Urothelium cell line (cell line): ENCODE measurements at regions not wholly inside any gene's neighbourhood (a gene's known extent, or its start where the extent isn't known, plus 50 kb on each side); places are given as distances from the start of the nearest gene placed in this dataset.

ENCODE experiments used
- DNase-seq: peaks from one replicate; pipeline ENCODE4 v3.0.0; 2011; ENCODE audit warnings: low spot score, mixed read lengths
- FAIRE-seq: peaks from 2 replicates; lab custom pipeline; 2011; peaks lifted over from hg19 to GRCh38; lab: Jason Lieb, UNC

- no peak for DNase-seq
- FAIRE-seq = no peak
These were observed 445.0 kb upstream of the GOLIM4 start for GRCh38 chr3:168540726-168541125.

- no peak for FAIRE-seq
- DNase-seq = no peak
These were observed 444.2 kb upstream of the GOLIM4 start for GRCh38 chr3:168539909-168540308.

DNA sequence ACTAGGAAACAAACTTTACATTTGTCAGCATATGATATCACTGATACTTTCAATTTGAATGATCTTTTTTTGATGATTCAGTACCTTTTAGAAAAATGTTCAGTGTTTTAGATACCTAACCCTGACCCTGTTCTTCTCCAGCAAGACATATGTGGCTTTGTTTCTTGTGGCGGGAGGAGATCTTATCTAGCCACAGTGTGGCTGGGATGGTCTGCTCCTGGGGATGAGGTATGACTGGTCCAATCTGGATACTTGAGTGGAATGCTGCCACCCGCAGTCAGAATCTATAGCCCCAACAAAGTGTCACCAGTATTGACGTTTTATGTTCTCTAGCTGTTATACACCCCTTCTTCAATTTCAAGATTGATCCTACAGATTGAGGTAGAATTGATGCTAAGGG, 439.0 kb upstream of the GOLIM4 start:
- peak; percentile 2 for DNase-seq
- no peak for FAIRE-seq

DNA sequence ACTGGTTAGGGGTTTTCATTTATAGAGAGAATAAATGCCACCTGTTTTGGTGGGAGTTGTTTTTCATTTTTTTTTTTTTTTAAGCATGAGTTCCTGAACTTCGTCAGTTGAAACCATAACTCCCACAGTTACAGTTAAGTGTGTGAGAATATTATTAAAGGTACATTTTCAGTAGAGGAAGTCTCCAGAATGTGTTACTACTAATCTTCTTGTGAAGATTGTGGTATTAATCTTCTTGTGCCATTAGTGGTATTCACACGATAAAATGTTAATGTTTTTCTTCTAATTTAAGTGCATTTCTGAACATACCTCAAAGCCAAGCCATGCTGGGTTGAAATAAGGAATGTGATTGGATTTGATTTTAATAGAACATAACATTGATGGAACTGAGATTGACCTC, 437.9 kb upstream of the GOLIM4 start:
- DNase-seq (no peak), FAIRE-seq (no peak)

GRCh38 chr3:168532135-168532534, 436.4 kb upstream of the GOLIM4 start:
- FAIRE-seq (no peak), DNase-seq (no peak)

DNA sequence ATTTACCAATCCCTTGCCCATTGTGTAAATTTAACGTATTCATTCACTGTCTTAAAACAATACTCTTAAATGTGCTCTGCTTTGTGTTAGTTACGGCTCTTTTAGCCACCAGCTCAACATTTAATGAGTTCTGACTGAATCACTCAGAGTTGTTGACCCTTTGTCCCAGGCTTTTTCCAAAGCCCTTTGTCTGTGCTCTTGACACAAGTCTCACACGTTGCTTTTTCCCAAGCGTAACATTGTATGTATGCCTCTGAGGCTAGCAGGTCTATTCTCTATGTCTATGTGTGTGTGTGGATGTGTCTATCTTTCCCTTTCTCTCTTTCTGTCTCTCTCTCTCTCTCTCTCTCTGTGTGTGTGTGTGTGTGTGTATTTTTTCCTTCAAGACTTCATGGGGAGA, 435.4 kb upstream of the GOLIM4 start:
- no peak for DNase-seq
- FAIRE-seq = no peak

- DNase-seq (no peak), FAIRE-seq (no peak)
These were observed 428.4 kb upstream of the GOLIM4 start for GRCh38 chr3:168524129-168524528.

DNA sequence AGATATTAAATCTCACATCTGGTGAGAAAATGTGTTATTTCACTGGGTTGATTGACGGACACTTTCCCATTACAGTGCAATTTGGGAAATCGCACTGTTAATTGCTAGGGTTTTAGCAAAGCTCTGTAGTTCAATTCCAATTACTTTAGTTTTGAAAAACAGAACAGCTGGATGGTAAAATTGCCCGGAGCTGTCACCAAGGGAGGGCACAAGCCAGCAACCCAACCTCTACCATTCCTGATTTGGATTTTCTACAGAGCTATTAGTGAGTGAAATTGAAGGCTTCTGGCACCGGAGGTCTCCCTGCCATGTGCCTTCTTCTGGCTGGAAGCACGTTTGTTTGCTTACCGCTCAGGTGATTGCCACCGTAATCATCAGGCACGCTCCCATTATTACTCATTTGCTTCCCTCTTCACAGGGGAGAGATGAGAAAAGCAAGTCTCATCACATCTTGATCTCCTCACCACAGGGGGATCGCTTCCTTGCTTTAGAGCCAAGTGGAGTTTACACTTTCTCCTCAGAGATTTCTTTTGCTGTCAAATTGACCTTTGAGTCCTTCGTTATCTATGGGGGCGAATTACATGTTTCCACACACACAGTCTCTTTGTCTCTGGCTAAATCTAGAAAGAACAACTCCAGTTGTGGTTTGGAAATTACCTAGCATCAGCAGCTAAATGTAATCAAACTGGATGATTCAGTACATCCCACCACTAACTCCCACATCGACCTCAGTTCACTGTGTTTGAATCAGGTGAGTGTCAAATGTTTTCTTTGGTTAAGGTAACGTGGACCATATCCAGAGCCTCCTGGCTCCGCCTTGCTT, 421.7 kb upstream of the GOLIM4 start:
- no peak for FAIRE-seq
- no peak for DNase-seq

- no peak for DNase-seq
- no peak for FAIRE-seq
These were observed 418.5 kb upstream of the GOLIM4 start for GRCh38 chr3:168514252-168514651.

DNA sequence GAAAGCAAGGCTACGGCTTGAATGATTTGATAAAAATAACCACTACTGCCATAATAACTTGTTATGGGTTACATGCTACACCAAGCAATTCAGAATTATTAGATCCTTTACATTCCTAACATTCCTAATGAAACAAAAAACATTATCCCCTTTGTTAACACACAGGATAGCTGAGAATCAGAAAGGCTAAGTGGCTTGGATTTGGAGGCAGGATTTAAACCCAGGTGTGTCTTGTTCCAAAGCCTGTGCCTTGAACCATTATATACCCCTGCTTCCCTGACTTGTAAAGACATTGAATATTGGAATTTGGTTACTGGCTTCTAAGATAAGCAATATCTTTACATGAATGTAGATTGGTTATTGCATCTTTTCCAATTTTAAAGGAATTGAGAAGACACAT, 417.1 kb upstream of the GOLIM4 start:
- FAIRE-seq (no peak), DNase-seq (no peak)

GRCh38 chr3:168511428-168512014, 415.8 kb upstream of the GOLIM4 start:
- DNase-seq = peak; percentile 3
- no peak for FAIRE-seq

- DNase-seq (no peak), FAIRE-seq (no peak)
These were observed 410.9 kb upstream of the GOLIM4 start for GRCh38 chr3:168506589-168506988.

DNA sequence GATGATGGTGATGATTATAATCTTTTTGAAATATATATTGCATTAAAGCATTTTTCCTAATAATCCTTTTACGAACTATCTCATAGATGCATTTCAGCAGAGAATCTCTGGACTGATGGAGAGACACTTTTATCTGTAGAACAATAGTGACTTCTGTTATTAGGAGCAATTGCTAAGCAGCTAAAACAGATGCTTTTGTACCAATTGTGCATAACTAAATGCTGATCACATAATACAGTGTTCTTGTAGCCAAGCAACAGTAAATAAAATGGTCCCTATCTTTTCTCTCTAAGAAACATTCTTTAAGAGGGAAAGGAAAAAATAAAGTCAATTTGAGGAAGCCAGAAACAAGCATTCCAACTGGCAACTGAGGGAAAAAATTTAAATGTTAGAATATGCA, 405.8 kb upstream of the GOLIM4 start:
- DNase-seq (no peak), FAIRE-seq (no peak)

- FAIRE-seq (no peak), DNase-seq (no peak)
These were observed 402.5 kb upstream of the GOLIM4 start for GRCh38 chr3:168498194-168498593.

DNA sequence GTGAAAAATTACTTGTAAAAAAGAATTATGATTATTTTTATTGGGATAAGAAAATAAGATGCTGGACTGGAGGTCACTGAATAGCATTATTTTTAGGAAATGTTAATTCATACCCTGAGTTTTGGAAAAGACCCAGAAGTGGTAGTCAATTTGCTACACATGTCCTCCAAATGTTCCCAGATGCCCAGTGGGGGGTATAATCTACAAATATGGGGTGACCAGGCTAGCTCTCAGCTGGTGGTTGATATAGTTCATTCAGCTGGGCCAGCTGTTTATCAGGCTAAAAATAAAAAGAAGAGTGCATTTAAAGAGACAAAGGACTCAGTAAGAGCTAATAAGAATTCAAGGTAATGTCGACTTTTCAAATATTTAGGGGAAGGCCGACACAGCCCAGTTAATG, 402.0 kb upstream of the GOLIM4 start:
- FAIRE-seq (no peak), DNase-seq (no peak)

DNA sequence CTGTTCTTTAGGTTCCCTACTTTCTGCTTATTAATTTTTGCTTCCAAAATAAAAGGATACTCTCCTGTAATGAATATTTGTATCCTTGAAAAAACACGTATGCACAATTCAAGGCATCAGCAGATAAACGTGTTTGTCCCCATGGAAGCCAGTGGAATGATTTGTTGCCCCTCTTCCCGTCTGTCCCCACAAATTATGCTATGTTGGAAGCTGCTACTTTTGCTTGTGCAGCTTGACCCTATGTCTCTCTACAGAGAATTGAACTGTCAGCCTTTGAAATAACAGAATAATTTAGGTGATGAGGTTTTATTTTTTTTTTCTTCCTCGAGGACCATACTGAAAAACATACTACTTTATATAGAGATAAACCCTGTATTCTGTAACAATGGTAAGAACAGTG, 401.5 kb upstream of the GOLIM4 start:
- FAIRE-seq = no peak
- no peak for DNase-seq

- DNase-seq (no peak), FAIRE-seq (no peak)
These were observed 400.2 kb upstream of the GOLIM4 start for GRCh38 chr3:168495932-168496331.

DNA sequence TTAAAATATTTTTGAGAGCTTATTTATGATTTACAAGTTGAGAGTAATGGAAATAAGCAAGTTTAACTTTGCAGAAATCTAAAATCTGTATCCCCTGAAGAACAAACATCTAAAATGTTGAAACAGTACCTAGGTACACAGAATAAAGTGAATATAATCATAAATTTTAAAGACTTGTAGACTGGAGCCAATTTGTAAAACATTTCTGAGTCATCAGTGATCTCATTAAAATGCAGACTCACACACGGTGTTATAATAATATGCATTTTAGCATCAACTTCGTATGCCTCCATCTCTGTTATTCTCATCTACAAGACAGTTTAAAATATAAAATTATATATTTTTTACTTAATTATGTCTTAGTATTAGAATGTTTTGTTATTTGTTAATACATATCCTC, 399.5 kb upstream of the GOLIM4 start:
- DNase-seq = no peak
- FAIRE-seq = no peak

DNA sequence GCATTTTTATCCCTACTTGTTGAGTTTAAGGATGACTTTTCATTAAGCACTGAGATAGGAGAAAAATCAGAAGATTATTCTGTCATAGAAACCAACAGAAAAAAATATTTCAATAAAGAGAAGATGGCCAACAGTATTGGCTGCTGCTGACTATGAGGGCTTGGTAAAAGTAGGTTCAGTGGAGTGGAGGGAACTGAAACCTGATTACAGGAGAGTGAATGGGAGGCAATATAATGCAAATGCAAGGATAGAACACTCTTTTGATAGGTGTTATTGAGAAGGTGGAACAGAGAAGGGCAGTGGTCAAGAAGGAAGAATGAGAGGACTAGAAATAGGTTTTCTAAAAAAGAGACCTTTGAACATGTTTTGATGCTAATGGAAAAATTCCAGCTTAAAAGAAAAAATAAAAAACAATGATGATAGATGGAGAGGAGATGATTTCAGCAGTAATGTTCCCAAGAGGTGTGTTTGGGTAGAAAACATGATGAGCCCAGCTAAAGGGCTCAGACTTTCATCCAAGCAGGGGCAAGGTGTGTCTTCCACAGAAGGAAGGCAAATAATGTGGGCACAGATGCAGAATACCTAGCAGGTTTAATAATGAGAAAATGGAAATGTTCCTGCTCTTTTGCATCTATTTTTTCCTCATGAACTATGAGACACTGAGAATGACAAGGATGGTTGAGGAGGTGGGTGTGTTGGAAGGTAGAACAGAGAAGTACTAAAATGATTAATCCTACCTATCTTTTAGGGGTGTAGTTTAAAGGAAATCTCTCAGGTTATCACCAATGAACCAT, 397.9 kb upstream of the GOLIM4 start:
- FAIRE-seq (no peak), DNase-seq (no peak)

DNA sequence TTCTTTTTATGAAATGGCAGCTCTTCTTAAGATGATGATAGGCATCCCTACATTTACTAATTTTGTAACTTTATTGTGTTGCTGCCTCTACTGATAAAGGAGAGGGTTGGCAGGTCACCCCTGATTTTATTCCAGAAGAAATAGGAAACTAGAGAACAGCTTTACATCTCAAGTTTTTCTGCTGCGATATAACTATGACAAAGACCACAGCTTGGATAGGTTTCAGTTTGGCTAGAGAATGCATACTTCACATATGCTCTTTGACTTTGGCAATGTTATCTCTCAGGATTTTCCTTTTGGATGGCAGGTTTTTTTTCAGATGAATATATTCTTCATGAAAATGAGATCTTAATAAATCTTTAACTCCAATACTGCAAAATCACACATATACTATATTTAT, 395.3 kb upstream of the GOLIM4 start:
- no peak for FAIRE-seq
- DNase-seq = no peak

DNA sequence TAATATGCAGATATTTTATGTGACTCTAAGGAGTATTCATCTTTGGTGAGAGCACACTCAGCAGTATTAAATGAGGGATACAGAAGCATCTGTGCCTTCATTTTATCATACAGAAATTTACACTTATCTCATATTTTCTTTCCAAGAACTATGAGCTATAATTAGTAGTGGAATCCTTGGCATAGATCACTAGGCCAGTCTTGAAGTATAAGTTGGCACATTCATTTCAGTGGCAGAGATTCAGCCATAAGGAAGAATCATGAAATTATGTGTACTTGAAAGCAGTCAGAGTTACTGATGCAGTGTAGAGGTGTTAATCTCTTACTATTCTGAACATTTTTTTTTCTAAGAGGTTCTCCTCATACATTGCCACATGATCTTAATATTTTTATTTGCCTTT, 393.6 kb upstream of the GOLIM4 start:
- DNase-seq (no peak), FAIRE-seq (no peak)

- FAIRE-seq (no peak), DNase-seq (no peak)
These were observed 390.2 kb upstream of the GOLIM4 start for GRCh38 chr3:168485936-168486335.
